ENCODE measurements at regions not wholly inside any gene's neighbourhood (a gene's known extent, or its start where the extent isn't known, plus 50 kb on each side); places are given as distances from the start of the nearest gene placed in this dataset.
A peak's percentile ranks its signal among the peaks of the same experiment; 100 is the strongest.

DNA sequence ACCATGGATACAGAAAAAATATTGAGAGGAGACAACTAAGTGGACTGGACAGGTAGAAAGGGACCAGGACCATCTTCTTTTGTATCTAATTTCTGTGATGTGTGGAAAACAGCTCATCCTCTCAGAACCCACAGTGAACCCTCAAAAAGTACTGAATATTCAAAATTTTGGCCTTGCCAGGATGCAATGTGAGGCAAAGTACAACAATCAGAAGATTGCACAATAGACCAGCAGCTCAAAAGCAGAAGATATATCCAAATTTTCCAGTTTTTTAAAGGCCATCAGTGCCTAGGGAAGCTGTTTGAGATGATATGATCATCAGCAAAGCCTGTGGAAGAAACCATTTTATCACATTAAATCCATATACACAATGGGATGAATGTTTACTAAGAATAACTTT, 973.3 kb upstream of the MIR17HG start:
- DNase-seq (ENCODE audit: low read depth) = no peak

DNA sequence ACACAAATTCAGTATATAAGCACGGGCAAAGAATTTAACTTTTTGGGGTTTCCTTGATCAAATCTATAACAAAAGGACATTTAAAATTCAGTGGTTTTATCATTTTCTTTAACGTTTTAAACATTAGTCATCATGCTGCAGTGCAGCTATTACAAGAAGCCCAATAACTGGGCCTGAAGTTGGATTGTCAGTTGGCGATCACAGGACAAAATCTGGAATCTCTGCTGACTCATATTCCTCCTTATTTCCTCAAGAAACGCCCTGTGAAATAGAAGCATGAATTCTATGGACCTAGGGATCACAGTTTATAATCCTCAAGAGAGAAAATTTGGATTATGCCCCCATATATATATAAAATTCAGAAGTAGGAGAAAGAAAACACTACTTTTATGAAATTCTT, 971.6 kb upstream of the MIR17HG start:
- DNase-seq (ENCODE audit: low read depth) = peak; percentile 74

DNA sequence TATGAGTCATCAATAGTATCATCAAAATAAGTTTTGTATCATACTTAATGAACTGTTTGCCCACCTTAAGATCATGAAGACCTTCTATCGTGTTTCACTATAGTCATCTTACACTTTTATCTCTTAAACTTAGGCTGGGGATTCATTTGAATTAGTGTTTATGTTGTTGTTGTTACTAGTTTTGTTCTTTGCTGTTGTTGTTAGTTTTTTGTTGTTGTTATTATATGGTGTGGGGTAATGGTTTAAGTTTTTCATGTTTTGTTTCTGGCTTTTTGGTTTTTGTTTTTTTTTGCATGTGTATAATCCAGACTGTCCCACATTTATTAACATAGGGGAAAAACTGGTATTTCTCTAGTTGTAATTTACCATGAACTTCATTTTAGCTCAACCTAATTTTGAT, 965.1 kb upstream of the MIR17HG start:
- no peak for DNase-seq (ENCODE audit: low read depth)

DNA sequence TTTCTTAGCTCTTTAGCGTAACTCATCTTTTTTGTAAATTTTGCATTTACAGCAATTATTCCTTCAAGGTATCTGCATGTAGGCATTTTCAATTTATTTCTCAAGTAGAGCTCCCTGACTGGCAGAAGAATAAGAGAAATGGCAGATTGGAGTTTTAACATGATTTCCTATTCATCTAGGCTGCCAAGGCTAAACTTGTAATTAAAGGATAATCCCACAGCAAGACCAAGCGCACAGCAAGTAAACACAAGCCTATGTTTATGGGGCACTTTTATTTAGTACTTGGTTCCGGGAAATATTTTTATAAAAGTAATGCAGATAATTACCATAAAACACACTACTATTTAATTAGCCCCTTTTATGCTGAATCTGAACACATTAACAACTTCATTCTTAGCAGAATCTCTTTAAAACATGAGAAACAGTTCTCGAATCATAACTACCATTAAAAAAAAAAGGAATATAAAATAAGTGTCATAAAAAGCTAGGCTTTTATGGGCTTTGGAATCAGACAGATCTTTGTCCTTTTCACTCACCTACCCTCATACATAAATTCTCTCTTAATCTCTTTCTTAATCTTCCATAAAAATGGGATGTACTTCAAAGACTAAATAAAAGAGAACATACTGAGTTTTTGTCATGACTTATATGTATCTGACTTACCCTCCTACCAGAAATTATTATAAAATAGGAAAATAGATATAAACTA, 961.6 kb upstream of the MIR17HG start:
- DNase-seq (ENCODE audit: low read depth) = no peak

DNA sequence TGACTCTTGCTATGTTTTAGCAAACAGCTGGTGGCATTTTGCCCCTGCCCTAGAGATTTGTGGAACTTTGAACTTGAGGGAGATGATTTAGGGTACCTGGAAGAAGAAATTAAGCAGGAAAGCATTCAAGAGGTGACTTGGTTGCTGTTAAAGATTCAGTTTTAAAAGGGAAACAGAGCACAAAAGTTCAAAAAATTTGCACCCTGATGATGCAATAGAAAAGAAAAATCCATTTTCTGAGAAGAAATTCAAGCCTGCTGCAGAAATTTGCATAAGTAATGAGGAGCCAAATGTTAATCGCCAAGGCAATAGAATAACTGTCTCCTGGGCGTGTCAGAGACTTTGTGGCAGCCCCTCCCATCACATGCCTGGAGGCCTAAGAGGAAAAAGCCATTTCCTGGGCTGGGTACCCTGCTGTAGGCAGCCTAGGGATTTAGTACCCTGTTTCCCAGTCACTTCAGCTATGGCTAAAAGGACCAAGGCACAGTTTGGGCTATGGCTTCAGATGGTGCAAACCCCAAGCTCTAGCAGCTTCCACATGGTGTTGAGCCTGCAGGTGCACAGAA, 958.5 kb upstream of the MIR17HG start:
- no peak for DNase-seq (ENCODE audit: low read depth)

DNA sequence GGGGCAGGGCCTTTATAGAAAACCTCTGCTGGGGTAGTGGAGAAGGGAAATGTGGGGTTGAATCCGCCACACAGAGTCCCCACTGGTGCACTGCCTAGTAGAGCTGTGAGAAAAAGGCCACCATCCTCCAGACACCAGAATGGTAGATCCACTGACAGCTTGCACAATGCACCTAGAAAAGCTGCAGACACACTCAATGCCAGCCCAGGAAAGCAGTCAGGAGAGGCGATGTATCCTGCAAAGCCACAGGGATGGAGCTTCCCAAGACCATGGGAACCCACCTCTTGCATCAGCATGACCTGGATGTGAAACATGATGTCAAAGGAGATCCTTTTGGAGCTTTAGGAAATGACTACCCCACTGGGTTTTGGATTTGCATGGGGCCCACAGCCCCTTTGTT, 958.0 kb upstream of the MIR17HG start:
- no peak for DNase-seq (ENCODE audit: low read depth)

DNA sequence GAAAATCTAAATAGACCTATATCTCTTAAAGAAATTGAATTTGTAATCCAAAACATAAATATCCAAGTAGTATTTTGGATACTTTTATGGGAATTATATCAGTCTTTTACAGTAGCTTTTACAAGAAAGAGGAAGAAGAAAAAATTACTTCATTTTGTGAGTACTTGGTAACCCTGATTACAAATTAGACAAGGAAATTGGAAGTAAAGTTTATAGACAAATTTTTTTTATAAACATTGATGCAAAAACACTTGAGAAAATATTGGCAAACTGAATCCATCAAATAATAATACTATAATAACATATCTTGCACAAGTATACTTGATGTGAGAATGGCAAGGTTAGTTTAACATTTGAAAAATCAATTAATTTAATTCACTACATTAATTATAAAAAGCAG, 954.1 kb upstream of the MIR17HG start:
- DNase-seq (ENCODE audit: low read depth) = no peak

DNA sequence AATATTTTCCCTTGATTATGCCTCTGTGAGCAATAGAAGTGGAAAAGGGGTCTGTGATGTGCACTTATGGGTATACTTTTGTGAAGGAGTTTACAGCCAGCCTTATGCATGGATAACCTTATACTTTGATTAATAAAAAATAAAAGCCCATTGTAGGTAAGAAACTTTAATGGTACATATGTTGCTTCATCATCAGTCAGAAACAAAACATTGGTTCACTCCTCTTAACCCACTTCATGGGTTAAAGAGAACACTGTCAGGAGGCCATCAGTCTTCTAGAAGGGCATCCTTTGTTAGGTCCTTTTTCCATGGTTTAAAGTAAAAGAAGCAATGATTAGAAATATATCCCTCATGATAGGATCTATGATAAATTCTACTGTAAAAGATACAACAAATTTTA, 952.1 kb upstream of the MIR17HG start:
- DNase-seq (ENCODE audit: low read depth) = no peak

DNA sequence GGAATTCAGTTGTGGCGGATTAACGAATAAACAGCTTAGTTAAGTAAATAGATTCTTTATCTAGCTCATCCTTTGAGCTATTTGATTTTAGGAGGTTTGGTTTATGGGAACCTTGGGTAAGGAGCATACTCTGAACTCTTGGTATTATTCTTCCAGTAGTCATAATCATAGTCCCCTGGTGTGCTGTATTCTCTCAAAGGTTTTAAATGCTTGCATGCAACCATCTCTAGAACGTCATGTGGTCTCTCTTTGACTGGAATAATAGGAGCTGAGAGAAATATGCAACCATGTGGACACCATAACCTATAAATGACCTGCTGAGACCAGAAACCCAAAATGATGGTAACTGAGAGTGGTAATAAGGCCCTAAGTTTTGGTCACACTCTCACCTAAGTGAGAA, 951.6 kb upstream of the MIR17HG start:
- DNase-seq (ENCODE audit: low read depth) = no peak

DNA sequence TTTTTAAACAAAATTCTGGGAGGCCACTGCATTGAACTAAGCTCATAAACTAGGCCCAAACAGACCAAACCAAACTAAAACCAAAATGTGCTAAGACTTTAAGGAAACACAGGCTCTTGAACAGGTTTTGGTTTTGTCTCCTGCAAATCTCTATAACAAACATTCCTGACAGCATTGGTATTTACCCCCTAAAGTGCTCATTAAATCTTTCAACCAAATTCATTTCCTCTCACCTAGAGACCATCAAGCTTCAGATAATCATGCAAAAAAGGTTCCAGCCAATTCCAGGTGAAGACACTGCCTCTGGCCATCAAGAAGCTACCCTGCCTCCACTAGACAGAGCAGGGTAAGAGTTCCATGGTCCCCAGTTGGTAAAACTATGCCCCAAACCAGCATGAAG, 951.2 kb upstream of the MIR17HG start:
- DNase-seq (ENCODE audit: low read depth) = no peak

DNA sequence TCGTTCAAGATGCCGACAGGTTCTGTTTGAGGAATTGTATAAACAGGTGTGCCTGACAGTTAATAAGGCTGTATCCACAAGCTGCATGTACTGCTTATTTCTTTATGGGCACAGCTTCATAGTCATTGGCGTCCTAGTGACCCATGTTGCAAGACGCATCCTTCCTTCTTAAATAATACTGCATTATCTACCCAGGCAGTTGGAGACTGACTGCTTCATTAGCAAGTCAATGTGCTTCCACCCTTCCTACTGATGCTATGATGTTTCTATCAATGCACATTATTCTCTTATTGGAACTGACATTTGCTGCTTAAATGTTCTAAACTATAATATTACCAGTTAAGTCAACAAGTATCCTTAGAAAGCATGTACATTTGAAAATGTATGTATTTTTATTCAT, 950.0 kb upstream of the MIR17HG start:
- no peak for DNase-seq (ENCODE audit: low read depth)

DNA sequence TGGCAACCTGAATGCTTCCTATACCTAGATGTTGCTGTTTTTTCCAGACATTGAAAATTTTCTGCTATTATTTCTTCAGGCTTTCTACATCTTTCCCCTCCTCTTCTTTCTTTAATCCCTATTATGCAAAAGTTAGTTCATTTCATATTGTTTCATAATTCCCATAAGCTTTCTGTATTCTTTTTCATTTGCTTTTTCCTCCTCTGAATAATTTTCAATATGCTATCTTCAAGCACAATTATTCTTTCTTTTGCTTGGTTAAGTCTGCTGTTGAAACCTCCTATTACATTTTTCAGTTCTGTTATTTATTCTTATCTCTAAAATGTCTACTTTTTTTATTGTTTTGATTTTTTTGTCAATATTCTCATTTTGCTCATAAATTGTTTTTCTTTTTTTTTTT, 947.1 kb upstream of the MIR17HG start:
- DNase-seq (ENCODE audit: low read depth) = no peak

DNA sequence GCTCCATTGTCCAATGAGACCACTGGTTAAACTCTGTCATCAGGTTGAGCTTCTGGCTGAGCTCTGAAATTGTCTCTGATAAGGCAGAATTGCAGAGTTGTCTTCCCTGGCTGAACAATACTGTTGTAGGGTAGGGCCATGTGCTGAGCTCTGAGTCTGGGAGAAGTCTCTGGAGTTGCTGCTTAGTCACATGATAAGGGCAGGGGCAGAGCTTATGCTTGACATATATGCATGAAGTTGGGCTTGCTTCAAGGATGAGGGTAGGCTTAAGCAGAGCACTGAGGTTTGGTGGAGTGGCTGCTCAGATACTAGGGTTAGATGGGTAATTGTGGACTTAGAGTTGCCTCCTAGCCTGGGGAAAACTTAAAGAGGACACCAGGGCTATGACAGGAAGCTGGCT, 946.3 kb upstream of the MIR17HG start:
- no peak for DNase-seq (ENCODE audit: low read depth)

DNA sequence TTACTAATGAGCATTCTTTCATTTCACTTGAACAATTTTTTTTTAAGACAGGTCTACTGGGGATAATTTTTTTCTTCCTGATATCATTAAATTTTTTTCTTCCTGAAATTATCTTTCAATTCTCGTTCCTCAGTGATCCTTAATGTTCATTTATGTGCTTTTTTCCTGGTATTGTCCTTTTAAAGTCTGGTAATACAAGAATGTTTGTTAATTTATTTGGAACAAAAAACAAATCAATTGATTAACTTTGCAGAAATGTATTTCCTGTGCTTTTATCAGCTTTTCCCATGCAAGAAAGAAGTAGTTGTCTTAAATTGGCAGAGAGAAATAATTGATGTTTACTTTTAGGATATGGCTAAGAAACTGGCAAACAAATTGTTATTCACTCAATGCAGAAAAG, 945.4 kb upstream of the MIR17HG start:
- DNase-seq (ENCODE audit: low read depth) = no peak

DNA sequence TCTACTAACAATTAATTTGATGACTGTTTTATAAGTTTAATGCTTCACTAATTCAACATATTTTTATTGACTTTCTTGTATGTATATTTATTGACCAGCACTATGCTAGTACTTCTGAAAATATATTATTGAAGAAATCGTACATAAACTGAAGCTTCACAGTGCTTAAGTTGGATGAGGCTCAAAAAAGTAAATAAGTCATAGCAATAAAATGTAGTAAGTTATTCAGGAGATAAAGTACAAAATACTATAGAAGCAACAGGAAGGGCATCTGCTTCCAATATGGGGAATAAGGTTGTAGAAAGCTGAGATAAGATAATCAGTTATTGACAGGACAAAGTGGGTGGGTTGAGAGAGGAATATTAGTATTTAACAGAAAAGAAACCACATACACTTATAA, 944.9 kb upstream of the MIR17HG start:
- no peak for DNase-seq (ENCODE audit: low read depth)

DNA sequence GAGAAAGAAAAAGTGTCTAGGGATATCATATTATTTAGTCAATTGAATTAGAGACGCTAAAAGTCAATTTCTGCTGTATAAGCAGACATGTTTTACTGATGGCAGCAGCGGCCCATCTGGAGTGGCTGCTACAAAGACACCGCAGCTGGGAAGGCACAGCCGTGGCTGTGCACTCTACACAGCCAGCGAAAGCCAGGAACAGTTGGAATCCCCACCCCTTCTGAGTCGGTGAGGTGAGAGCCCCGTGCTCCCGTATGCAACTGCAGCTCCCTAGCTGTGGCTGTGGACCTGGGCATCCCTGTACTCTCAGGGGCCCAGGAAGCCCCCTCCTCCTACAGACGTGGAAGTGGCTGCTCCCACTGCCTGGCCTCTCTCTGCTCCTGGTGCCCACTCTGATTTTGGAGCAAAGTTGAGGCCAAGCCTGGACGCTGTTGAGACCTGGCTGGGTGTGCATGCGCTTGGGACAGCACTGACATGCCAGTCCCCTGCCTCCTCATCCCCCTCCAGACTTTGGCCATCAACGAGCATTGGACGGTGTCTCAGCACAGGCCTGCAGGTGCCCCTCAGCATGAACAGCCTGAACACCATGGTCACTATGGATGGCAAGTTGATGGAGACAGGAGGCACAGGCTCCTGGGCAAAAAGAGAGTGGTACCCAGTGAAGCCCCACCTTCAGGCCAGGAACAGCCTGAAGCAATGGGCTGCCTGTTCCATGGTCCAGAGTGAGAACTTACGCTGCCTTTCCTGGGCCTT, 944.0 kb upstream of the MIR17HG start:
- no peak for DNase-seq (ENCODE audit: low read depth)

DNA sequence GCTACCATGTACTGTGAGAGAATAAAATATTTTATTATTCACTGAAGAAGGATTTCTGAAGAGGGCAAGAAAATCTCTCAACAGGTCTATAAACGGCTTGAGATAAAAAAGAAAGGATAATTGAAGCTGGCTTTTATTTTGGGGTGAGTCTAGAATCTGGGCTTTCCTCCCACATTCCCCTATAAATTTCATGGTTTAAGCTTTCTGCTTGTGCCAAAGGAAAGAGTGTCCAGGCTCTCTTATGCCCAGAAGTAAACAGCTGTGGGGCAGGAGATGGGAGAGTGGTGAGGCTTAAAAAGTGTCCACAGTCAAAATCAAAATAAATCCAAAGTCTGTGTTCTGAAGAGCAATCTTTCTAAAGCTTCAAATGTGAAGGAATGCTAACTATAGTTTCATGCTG, 942.2 kb upstream of the MIR17HG start:
- no peak for DNase-seq (ENCODE audit: low read depth)

DNA sequence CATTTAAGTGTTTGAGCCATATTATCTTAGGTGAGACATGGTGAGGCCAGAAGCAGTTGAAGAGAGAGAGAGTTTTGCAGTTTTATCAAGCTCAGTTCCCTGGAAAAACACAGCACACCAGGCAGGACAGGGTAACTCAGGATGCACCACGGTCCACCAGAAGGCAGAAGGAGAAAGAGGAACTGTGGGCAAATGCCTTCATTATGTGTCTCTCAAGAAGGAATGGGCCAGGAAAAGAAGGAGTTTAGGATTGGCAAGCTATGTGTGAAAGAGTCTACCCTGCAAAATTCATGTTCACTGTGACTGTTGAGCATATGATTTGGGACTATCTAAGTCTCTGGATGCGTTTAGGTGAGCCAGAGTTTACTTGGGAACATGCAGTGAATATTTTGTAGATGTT, 934.5 kb upstream of the MIR17HG start:
- DNase-seq (ENCODE audit: low read depth) = no peak

DNA sequence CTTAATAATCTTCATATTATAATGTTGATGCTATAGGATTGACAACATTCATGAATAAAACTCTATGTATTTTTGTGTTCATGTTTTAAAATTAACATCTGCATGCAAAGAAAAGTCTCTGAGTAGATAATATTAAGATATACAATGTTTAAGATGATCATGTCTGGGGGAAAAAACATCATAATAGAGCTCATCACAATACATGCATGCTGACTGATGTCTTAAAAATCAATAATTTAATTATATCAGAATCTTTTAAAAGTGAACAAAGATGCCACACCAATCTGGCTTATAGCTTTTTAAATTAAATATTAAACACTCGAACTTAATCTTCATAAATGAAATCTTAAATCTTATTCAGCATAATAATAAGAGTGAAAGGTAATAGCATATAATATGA, 933.9 kb upstream of the MIR17HG start:
- no peak for DNase-seq (ENCODE audit: low read depth)

DNA sequence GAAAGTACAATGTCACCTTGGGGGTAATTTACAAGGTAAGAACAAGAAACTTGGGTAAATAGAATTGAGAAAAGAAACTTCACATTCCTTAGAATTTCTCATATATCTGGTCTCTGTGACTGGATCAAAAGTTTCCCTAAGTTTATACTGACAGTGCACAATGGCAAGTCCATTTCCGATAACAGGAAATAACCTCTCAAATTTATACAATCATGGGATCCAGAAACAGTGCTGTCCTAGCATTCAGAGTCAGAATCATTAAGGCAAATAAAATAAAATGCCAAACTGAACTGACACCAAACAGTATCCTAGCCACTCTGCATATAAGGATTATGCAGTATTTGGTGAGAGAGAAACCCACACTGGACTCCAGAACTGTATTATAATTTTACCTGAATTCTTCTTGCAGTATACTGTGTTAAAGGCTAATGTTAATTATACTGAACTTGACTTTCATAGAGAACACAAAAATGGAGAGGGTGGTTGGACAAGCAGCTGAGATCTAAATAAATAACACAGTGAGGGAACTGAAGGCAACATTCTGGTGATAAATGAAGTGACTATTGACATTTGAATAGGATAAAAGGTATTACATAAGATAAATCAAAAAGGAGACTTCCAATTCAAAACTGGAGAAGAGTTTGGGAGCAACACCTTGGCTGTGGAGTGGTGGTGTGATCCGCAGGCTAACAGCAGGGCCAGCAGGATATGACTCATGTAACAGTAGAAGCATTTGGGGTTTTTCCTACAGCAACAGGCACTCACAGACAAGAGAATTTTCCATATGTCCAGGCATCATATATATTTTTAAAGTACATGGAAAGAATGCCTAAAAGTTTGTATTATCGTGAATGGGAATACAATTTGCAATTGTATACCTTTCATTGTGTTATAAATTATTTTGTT, 932.5 kb upstream of the MIR17HG start:
- DNase-seq (ENCODE audit: low read depth) = peak; percentile 89

DNA sequence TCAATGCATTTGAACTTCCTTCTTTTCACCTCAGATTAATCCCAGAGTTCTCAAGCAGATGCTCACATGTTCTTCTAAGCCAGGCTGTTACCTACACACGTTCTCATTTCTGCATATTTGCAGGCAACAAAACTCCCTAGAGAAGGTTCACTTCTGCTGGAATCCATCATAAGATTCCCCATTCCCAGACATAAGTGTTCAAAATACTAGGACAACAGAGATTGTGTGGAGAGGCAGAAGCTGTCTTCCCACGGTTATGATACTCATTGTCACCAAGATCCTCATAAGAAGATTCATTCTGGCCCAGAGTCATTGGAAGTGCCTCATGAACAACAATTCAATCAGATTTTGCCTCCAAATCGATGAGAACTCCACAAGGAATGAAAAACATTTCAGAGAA, 931.6 kb upstream of the MIR17HG start:
- DNase-seq (ENCODE audit: low read depth) = no peak

DNA sequence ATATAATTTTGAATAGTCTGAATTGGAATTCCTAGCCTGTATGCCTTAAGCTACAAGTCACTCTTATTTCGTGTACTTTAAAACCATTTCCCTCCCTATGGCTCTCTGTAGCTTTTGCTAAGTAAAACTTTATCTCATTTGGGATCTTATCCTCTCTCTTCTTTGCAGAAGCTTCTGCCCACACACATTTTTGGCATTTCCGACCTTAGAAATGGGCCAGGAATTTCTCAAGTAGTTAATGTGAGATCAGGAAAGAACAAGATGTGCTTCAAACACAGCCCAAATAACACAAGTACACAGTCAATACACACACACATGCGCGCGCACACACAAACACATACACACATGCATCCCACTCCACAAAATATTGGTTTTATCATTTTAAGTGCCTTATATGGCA, 931.0 kb upstream of the MIR17HG start:
- no peak for DNase-seq (ENCODE audit: low read depth)

Data from HT1080 (cell line).